HUDEP-2 (cell line): ENCODE measurements at regions not wholly inside any gene's neighbourhood (a gene's known extent, or its start where the extent isn't known, plus 50 kb on each side); places are given as distances from the start of the nearest gene placed in this dataset.

ENCODE experiments used
- DNase-seq, 76 experiments: peaks; one replicate each; lab custom pipeline; 2025; ENCODE audit not compliant: unreplicated experiment in 76 of 76; lab: John Stamatoyannopoulos, UW

GRCh38 chr6:91780270-91780669 lies 1193.4 kb upstream of the MAP3K7 start:
- DNase-seq = no peak

- DNase-seq = no peak
Observed at GRCh38 chr6:91761621-91762020, 1174.7 kb upstream of the MAP3K7 start.

GRCh38 chr6:91754691-91755090 lies 1167.8 kb upstream of the MAP3K7 start:
- no peak for DNase-seq

- no peak for DNase-seq
Observed at GRCh38 chr6:91751526-91751925, 1164.7 kb upstream of the MAP3K7 start.

GRCh38 chr6:91744566-91744965 lies 1157.7 kb upstream of the MAP3K7 start:
- DNase-seq = no peak

- DNase-seq = no peak
Observed at GRCh38 chr6:91743756-91744155, 1156.9 kb upstream of the MAP3K7 start.

- DNase-seq = no peak
Observed at GRCh38 chr6:91731939-91732338, 1145.1 kb upstream of the MAP3K7 start.

- DNase-seq = no peak
Observed at GRCh38 chr6:91730710-91731109, 1143.8 kb upstream of the MAP3K7 start.

GRCh38 chr6:91720324-91720723 lies 1133.5 kb upstream of the MAP3K7 start:
- DNase-seq = no peak

GRCh38 chr6:91719414-91719813 lies 1132.5 kb upstream of the MAP3K7 start:
- DNase-seq = no peak

GRCh38 chr6:91718198-91718597 lies 1131.3 kb upstream of the MAP3K7 start:
- no peak for DNase-seq

- no peak for DNase-seq
Observed at GRCh38 chr6:91717094-91717493, 1130.2 kb upstream of the MAP3K7 start.

GRCh38 chr6:91716361-91716760 lies 1129.5 kb upstream of the MAP3K7 start:
- DNase-seq = no peak

- no peak for DNase-seq
Observed at GRCh38 chr6:91715171-91715805, 1128.4 kb upstream of the MAP3K7 start.

- DNase-seq = no peak
Observed at GRCh38 chr6:91713911-91714310, 1127.0 kb upstream of the MAP3K7 start.

GRCh38 chr6:91711518-91711917 lies 1124.6 kb upstream of the MAP3K7 start:
- no peak for DNase-seq

- no peak for DNase-seq
Observed at GRCh38 chr6:91710342-91710741, 1123.5 kb upstream of the MAP3K7 start.

- no peak for DNase-seq
Observed at GRCh38 chr6:91708534-91708933, 1121.7 kb upstream of the MAP3K7 start.

GRCh38 chr6:91705646-91706045 lies 1118.8 kb upstream of the MAP3K7 start:
- no peak for DNase-seq

- no peak for DNase-seq
Observed at GRCh38 chr6:91704531-91704930, 1117.7 kb upstream of the MAP3K7 start.

GRCh38 chr6:91697010-91697695 lies 1110.3 kb upstream of the MAP3K7 start:
- no peak for DNase-seq

GRCh38 chr6:91695221-91695620 lies 1108.3 kb upstream of the MAP3K7 start:
- no peak for DNase-seq
